Epidermal melanocyte (primary cell): ENCODE measurements at regions not wholly inside any gene's neighbourhood (a gene's known extent, or its start where the extent isn't known, plus 50 kb on each side); places are given as distances from the start of the nearest gene placed in this dataset.

Experiments
- DNase-seq: peaks from one replicate; pipeline ENCODE4 v3.0.0; 2011; ENCODE audit warnings: low spot score; ENCODE audit not compliant: insufficient read length

DNA sequence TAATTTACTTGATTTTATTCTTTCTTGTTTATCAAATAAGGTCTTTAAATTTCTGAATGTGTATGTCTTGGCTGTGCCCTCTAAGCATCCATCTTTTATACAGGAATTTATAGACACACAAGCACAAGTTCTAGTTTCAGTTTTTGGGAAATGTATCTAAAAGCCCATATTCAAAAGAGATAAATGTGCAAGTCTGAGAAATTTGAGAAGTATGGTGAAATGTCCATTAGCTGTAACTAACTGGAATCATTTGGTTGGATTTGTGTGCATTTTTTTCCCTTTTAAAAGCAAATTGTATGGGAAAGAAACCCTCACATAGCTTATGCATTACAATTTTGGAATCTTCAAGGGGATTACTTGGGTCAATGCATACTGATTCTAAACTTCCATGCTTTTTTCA is 532.0 kb downstream of the KLF5 start:
- DNase-seq: no peak

DNA sequence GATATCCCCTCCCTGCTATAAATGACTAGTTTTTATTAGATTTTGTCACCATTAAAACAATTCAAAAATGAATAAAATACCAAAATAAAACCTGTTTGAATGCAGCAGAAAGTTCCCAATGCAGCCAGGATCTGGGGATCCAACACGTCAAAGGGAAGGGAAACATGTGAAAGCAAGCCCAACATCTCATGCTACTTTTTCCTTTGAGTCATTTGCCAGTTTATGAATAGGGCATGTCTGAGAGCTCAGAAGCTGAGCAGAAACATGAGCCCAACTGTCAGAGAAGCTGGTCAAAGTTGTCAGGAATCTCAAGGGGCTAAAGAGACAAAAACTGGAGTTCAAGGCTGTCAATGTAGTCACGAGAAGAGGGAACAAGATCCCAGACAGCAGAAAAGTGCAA is 526.4 kb downstream of the KLF5 start:
- no peak for DNase-seq

DNA sequence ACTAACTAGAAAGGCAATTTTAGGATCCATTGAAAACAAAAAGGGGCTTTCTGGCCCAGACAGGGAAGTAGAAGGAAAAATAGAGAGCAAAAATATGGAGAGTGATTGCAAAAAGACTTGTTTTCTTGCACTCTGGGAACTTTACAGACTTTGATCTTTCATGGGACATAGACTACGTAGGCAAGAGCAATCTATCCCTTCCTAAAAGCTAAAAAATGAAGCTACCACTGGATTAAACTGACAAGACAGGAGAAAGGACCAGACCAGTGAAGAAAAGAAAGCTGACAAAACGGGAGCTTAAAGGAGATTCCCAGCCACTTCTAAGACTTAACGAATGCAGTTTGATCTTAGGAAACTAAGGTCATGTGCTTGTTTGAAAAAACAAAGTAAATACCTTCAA is 524.5 kb downstream of the KLF5 start:
- DNase-seq: no peak

DNA sequence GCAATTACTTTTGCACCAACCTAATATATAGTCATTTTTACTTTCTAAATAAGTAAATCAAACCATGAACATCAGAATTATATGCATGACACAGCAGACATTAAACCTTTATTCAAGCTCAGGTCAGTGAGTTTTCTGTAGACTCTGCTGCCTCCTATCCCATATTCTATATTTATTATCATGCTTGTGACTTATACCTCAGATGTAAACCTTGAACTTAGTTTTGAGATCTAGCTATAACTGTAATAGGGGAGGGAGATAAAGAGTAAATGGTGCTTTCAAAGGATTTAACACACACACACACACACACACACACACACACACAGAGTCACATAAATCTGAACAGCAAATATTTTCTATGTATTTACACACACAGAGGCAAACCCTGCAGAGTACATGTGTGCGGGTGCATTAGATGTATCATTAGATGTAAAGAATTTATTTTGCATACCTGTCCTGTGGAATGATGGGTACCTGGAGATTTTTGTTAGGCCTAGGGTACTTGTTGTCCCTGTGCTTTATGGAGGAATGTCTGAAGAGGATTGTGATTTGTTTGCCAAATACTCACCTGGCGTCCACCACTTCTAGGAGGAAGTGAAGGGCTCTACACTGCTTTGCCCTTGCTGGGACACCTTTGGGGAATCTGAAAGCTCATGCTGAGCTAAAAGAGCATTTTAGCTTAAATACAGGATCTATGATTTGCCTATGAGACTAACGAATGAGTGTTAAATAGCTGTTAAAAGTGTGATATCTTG is 521.9 kb downstream of the KLF5 start:
- no peak for DNase-seq

DNA sequence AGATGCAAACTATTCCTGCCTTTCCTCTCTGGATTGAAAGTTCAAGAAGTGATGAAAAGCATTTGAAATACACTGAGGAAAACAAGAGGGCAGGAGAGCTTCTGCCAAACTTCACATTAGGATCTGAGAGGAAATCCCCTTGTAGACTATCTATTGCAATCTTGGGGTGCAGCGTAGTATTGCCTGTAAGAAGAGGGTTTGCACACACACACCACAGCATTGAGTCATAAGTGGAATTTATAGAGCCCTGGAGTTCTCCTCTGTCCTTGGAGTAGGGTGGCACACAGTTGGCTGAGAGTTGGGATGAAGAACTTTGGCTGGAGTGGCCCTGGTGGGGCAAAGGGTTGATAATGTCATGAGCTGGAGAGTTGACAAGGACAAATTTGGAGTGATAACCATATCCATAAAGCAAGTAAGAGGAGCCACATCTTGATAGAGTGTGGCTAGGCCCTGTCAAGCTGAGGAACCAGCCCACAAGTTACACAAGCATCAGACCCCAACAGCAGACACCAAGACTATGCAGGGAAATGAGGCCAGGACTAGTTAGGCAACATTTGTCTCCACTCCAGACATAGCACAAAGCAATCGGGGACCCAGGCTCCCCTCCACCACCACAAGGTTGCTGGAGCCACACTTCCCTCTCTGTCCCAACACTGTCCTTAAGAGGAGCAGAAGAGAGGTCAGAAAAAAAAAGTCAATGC is 520.9 kb downstream of the KLF5 start:
- no peak for DNase-seq

DNA sequence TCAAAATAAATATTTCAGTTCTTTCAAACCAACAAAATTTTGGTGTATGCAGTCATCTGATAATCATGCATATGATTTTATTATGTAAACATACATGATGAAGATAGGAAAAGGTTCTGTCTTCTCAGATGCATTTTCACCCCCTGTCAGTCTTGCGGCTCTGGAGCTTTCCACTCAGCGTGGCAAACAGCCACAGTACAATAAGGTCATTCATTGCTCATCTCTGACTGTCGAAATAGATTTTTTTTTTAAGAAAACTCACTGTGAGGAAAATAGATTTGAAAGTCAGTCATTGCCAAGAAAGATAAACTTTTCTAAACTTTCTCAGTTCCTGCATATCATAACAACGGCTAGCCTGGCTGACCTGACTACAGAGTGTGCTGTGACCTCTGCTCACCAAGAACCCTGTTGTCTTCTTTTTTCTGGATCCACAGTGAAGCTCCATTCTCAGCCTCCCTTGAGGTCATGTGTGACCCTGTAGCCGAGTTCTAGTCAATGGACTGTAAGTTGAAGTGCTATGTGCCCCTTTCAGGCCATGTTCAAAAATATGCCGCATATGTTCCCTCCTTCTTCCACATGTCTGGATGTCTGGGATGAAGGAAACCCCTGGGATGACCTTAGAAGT is 519.6 kb downstream of the KLF5 start:
- peak; percentile 52 for DNase-seq

DNA sequence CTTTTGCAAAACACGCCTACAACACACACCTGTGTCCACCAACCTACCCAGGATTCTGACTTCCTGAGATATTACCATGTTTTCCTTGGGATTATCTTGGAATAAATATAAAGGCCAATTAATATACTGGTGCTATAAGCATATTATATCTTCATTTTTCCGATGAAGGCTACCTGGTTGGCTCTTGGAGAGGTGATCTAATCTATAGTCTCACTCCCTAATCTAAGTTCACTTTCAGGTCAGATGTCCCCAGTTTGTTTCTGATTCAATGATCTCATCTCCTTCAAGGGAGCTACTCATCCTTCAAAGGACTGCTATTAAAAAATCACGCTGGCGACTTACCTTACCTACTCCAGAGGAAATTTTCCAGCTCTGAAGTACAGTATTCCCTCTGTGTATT is 517.5 kb downstream of the KLF5 start:
- DNase-seq: no peak

DNA sequence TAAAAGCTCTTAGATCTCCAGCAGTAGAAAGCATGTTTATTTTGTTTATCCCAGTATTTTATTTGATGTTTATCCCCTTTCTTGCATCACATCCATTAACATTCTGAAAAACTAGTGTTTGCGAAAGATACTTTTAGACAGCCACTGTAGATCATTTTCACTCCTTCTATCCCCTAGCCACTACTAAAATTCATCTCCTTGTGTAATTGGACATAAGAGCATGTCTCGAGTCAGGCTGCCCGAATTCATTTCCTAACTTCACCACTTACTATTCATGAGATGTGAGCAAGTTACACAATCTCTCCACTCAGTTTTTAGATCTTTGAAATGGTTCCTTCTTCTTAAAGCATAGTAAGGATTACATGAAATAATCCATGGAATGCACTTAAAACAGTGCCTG is 514.0 kb downstream of the KLF5 start:
- DNase-seq: no peak

DNA sequence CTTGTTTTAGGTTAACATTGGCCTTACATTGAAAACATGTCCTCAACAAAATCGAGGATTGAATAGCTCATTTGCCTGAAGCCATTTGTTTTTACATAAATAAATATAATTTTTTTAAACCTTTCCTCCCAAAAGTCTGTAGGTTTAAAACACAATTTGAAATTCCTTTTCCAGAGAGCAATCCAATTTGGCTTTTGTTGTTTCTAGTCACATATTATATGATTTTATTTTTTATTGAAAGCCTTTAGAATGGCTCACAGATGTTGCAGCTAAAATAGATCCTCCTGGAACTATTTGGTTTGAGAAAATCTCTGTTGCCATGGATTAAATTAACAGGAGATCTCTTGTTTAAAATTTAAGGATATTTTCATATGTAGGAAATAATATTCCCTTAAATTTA is 512.6 kb downstream of the KLF5 start:
- DNase-seq: no peak

DNA sequence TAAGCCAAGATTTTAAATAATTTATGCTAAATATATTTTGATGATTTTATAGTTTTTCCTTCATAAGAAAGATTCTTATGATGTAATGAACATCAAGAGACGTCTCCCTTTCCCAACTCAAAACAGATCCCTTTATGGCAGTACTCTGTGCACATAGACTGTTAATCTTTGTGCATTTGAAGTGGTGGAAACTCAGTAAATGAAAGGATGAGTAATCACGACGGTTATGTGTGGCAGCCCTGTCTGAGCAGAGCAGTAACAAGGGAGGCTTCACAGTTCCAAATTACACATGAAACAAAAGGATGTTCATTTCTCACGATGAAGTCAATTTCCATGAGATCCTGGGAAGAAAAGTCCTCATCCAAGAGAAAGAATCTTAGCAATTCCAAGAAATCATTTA is 498.1 kb downstream of the KLF5 start:
- no peak for DNase-seq

DNA sequence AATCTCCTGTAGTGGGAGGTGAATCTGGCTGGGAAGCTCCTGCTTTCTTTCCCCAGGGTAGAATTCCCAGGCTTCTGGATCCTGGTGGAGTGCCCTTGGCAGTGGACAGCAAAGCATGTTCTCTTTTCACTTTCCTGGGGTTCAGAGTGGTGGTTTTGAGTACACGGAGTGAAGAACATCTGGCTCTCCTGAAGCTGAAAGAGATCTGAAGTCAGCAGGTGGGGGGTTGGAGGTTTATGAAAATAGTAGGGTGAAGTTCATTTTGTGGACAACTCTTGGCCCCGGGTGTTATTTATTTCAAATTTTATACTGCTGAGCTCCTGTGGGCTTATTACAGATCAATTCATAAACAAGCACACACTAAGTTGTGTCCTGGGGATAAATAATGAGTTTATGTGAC is 497.3 kb downstream of the KLF5 start:
- no peak for DNase-seq

DNA sequence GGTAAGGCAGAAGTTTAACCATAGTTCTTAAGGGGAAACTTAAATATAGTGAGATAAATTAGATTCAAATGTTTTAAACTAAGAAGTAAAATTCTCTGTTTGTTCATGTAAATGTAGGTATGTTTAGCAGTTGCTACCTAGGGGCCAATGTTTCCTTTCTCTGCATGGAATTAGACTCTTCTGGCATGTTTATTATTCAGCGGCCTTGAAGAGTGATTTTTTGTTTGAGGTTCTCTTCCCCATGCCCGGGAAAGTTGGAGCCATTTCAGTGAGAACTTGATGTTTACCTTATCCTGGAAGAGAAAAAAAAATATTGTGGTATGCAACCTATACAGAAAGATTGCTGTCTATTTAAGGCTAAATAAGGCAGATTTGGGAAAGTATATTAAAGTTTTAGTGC is 492.9 kb downstream of the KLF5 start:
- no peak for DNase-seq

DNA sequence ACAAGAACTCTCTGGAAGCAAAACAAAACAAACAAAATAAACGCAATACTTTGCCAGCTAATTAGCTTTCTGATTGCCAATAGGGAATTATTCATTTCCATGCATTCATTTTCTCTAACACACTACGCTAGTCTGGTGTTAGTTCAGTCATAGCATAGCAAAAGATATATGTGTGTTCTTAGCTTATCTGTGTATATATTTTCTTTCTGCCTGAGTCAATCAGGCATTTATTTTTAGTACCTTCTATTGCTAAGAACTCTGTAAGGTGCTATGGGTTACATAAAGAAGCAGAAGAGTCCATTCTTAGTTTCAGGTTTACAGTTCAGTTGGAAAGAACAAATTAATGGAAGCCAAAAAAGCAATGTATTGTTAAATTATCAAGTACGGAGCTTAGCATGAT is 490.9 kb downstream of the KLF5 start:
- no peak for DNase-seq

DNA sequence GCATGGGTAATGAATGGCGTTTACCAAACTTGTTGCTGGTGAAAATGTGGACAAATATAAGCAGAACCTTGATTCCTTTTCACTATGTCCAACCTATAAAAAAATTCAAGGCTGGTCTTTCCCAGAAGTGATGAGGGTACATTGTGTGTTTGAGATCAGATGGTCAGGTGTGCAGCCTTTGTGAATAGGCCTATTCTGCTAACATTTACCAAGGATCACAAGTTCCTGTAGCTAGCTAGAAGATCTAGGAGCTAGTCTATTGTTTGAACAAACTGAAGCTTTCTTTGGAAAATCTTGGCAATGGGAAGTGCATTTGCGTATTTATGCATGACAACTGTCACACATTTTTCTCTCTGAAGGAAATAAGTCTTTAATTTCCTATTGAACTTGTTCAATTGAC is 489.6 kb downstream of the KLF5 start:
- no peak for DNase-seq

DNA sequence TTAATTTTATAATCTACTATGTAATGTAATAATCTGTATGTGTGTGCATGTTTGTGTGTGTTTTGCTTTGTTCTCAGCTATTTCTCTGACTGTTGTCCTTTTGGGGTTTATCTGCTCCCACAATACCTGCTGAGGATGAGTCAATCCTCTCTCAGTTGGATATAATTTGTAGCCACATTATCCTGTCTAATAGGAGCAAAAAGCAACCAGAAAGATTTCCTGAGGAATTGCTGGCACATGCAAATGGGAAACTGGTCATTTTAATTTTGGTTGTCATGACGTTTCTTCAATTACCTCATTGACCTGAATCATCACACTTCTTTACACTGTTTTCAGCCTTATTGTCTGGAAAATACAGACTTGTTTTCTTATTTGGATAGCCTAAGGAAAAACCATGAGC is 488.4 kb downstream of the KLF5 start:
- no peak for DNase-seq

DNA sequence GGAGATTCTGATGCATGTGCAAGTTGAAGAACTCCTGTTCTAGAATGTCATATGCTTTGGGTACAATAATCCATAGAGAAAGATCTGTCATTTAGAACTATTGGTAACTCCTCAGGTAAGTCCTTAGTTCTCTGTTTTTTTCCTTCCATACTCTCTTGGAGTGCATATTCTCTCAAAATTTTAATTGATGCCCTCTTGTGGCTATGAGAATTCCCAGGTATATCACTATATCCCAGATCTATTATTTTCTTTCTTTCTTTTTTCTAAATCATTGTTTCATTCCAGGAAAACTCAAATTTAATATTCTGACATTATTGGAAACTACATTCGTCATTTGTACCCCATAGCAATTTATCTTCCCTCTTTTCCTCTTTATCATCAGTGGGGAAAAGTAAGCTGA is 485.4 kb downstream of the KLF5 start:
- DNase-seq: no peak

DNA sequence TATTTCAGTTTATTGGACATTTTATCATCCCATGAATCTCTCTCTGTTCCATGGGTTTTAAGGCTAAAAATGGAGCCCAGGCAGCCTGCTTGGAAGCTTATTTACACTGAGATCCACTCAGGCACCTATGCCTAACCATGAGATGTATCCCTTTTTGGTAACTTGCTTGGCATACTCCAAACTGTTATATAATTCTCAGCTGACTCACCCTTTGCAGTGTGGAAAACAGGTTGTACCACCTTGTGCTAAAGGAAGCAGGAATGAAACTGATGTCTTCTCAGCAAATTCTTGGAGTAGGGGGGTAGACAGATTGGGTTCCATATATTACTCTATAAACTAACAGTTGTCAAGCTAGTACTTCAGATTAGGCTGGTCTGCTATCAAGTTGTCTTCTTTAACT is 483.6 kb downstream of the KLF5 start:
- DNase-seq: no peak

DNA sequence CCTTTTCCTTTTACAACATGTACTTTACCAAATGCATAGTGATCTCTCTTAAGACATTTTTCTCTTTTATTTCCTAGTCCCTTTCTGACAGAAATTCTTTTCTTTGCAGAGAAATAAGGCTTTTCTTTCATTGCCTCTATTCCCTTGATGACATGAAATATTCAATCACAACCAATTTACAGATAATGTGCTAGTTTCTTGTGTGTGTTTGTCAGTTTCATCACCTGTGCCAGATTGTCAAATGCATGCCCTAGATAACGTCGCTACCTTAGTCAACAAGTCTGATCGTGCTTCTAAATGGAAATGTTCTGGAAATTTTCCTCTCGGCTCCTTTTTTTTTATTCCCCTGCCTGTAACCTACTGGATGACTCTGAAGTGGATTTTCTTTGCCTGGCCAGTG is 478.1 kb downstream of the KLF5 start:
- DNase-seq: no peak

DNA sequence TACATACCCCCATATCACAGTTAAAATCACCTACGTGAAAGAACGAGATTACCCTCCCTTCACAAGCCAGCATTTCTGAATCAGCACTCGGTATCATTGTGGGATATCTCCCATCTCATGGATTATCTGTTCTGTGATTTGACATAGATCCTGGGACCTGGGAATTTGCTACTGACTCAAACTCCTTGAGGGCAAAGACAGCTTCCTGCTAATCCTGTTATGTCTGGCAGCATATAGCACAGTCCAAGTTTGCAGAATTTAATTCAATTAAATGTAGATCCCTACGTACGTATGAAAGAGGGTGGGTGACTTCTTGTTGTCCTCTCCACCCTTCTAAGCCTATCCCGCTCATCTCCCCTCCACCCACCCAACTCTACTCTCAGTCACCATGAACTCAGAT is 476.5 kb downstream of the KLF5 start:
- no peak for DNase-seq

DNA sequence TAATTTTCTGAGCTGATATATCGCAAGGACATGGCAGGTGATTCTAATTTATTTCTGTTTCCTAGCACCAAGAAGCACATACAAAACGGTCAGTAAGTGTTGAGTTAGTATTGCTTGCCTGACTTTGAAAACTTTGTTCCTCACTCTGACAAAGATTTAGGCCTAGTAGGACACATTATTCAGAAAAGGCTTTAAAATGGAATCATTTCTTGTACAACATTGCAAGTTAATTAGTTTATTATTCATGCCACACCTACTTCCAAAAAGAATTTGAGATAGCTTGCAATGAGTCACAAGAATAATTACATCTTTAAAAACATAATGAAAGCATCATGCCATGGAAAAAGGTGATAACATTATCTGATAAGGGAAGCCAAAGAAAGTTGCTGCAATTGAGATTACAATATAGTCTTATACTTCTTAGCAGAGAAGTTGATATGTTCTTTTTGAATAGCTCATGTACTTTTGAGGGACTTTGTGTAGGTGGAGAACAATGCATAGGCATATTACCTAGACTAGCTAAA is 474.2 kb downstream of the KLF5 start:
- no peak for DNase-seq

DNA sequence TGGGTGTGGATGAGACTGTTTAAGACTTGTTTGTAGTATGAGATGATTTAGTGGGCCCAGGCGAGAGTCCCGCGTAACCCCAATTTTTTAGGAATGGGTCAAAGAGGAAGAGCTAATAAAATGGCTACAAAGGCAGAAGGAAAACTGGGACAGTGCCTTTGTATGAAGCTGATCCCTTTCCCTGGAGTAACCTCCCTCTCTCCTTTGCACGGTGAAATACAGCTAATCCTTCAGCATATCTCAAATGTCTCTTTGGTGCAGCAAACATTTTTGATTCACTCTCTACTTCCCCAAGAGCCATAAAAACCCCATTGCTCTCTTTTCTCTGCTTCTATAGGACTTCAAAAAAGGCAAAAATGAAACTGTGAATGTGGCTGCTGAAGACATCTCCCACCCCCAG is 473.8 kb downstream of the KLF5 start:
- no peak for DNase-seq

DNA sequence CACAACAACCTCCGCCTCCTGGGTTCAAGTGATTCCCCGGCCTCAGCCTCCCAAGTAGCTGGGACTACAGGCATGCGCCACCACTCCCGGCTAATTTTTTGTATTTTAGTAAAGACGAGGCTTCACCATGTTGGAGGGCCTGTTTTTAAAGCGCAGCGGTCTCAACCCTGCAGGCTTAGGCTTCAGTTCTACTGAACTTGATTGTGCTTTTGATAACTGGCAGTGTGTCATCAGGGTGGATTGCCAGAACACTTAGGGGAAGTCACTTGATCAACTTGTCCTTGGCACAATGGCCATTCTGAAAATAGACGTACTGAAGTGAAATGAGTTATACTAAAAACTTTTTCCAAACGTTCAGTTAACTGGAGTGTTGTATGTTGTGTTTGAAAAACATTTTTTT is 472.2 kb downstream of the KLF5 start:
- DNase-seq: no peak

DNA sequence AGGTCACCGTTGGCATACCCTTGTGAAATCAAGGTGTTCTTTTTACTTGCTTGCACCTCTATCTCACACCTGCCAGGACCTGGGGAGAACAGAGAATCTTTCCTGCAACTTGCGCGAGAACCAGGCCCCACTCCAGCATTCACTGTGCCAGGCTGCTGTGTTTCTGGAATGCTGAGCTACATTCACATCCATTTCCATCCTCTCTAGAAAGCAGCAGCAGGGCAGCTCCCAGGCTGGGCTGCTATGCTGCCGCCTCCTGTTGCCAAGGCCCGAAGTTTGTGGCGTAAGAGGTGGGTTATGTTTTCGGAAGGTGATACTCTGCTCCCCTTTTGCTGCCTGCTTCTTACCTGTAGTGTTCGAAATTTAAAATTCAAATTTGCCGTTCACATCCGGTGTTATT is 464.1 kb downstream of the KLF5 start:
- no peak for DNase-seq
